ENCODE measurements at regions not wholly inside any gene's neighbourhood (a gene's known extent, or its start where the extent isn't known, plus 50 kb on each side); places are given as distances from the start of the nearest gene placed in this dataset.
A peak's percentile ranks its signal among the peaks of the same experiment; 100 is the strongest.

DNA sequence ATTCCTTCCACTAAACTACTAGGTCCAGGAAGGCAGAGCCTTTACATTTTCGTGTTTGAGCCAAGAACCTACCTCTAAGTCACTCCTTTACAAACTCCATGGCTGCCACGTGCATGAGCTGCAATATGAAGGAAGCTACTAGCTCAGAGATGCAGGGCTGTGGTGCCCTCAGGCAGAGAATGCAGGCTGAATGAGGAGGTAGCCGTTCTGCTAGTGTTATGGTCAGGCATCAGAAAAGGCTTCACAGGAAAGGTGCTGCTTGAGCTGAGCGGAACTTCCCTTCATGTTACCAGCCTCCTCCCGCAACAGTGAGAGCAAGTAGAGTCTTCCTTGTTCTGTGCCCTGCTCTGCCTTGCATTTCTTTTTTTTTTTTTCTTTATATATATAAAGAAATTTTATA is 148.3 kb upstream of the PACRGL start:
- Histone ChIP-seq H4K8ac (replicated peaks; ENCODE audit: insufficient read length, low read depth, low read length) (no peak overlapping the region), H3K9ac (ENCODE audit: extremely low read depth, insufficient read length, low read length) (no peak overlapping the region), H3T11ph (ENCODE audit: low read length) (no peak overlapping the region), H2BK120ac (ENCODE audit: low read depth, low read length, poor library complexity, severe bottlenecking) (no peak overlapping the region), H2BK15ac (ENCODE audit: low read depth, low read length) (no peak overlapping the region), H3K9me3 (ENCODE audit: control insufficient read depth, low read depth, low read length) (no peaks in the 10 kb centered on the region), H3K14ac (ENCODE audit: insufficient read depth, low read length) (no peak overlapping the region), H3K56ac (ENCODE audit: insufficient read length, low read depth, low read length) (no peak overlapping the region), H2AK5ac (ENCODE audit: insufficient read length, low read length) (no peak overlapping the region), H3K18ac (ENCODE audit: insufficient read length, low read depth, low read length) (no peak overlapping the region), H3K23me2 (ENCODE audit: insufficient read length, low read depth, low read length, poor library complexity, severe bottlenecking) (no peaks in the 10 kb centered on the region), H3K4me1 (ENCODE audit: insufficient read depth, low read length) (no peaks in the 10 kb centered on the region), H3K27me3 (ENCODE audit: insufficient read depth, low read length) (no peaks in the 10 kb centered on the region), H4K20me1 (ENCODE audit: control insufficient read depth, insufficient read depth, insufficient read length) (no peaks in the 10 kb centered on the region), H3K4ac (ENCODE audit: low read depth, low read length) (no peak overlapping the region), H3K4me2 (ENCODE audit: insufficient read depth, insufficient read length, low read length) (no peak overlapping the region), H3K79me1 (ENCODE audit: insufficient read depth, low read depth, low read length, poor library complexity, severe bottlenecking) (no peaks in the 10 kb centered on the region), H4K91ac (ENCODE audit: insufficient read length, low read depth, low read length) (no peak overlapping the region), H3K23ac (ENCODE audit: insufficient read length, low read depth, low read length) (no peak overlapping the region), H3K27ac (ENCODE audit: insufficient read length, low read depth, low read length) (no peak overlapping the region), H2AFZ (ENCODE audit: low read length) (no peak overlapping the region), H4K5ac (ENCODE audit: insufficient read length, low read depth, low read length) (no peak overlapping the region), H3K79me2 (ENCODE audit: insufficient read depth, low read length) (no peaks in the 10 kb centered on the region), H2BK12ac (ENCODE audit: insufficient read length, low read depth, low read length) (no peak overlapping the region), H2BK5ac (ENCODE audit: insufficient read length, low read length) (no peak overlapping the region), H2BK20ac (ENCODE audit: low read depth, low read length, poor library complexity, severe bottlenecking) (no peak overlapping the region)
- Mint-ChIP-seq H3K36me3 (ENCODE audit: insufficient read depth in 1 of 3, low read depth in 3 of 3) (no peaks in the 10 kb centered on the region), H3K9me3 (no peaks in the 10 kb centered on the region), H3K4me3 (no peak overlapping the region), H3K4me1 (peaks cover 16 to 18% of the 10 kb centered on the region in 2 experiments), H3K27ac (no peak overlapping the region), H3K27me3 (ENCODE audit: low read depth) (no peaks in the 10 kb centered on the region)
- TF ChIP-seq, protein P1, sequence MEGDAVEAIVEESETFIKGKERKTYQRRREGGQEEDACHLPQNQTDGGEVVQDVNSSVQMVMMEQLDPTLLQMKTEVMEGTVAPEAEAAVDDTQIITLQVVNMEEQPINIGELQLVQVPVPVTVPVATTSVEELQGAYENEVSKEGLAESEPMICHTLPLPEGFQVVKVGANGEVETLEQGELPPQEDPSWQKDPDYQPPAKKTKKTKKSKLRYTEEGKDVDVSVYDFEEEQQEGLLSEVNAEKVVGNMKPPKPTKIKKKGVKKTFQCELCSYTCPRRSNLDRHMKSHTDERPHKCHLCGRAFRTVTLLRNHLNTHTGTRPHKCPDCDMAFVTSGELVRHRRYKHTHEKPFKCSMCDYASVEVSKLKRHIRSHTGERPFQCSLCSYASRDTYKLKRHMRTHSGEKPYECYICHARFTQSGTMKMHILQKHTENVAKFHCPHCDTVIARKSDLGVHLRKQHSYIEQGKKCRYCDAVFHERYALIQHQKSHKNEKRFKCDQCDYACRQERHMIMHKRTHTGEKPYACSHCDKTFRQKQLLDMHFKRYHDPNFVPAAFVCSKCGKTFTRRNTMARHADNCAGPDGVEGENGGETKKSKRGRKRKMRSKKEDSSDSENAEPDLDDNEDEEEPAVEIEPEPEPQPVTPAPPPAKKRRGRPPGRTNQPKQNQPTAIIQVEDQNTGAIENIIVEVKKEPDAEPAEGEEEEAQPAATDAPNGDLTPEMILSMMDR (conservative IDR thresholded peaks at IDR 0.05) = no peak
- DNase-seq = peak; percentile 31
- no CpG with 5 or more reads among the region's 5 CpGs for WGBS (ENCODE audit: extremely low coverage, insufficient read length, low lambda C conversion rate)
